Head of caudate nucleus (tissue), 42 donors: ENCODE measurements at regions not wholly inside any gene's neighbourhood (a gene's known extent, or its start where the extent isn't known, plus 50 kb on each side); places are given as distances from the start of the nearest gene placed in this dataset.

Experiments used
- DNase-seq, 42 donors: peaks; one replicate each; pipeline versions ENCODE4 v3.0.0 to v3.0.0-alpha.2; 2020 to 2021; ENCODE audit warnings: mixed read lengths in 7 of 42
- intact Hi-C: fragments of 100-400 bp; cut with DNase I; formaldehyde crosslinking; loops from one replicate; pipeline ENCODE4 v1.15.0; 2022

DNA sequence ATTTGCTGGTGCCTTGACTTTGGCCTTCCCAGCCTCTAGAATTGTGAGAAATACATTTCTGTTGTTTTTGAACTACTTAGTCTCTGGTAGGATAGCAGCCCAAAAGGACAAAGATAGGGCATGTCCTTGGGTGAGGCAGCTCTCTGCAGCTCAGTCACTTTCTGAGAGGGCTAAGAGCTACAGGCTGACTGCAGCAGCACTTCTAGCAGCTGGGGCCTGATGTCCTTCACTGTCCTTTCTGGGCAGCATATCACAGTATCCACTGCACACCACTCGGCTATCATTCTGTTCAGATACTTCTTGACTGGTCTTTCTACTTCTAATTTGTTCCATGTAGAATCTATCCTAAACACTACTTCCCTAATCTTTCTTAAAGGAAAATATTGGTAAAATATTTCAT lies 68.5 kb upstream of the CLDN10 start:
- DNase-seq = peak in 1 of 42 donors; percentile 10
- intact Hi-C loops = no loop called here

GRCh38 chr13:95485045-95485517 lies 67.4 kb upstream of the CLDN10 start:
- intact Hi-C loops = no loop called here
- peak in 2 of 42 donors; percentile 8 to 16 for DNase-seq

DNA sequence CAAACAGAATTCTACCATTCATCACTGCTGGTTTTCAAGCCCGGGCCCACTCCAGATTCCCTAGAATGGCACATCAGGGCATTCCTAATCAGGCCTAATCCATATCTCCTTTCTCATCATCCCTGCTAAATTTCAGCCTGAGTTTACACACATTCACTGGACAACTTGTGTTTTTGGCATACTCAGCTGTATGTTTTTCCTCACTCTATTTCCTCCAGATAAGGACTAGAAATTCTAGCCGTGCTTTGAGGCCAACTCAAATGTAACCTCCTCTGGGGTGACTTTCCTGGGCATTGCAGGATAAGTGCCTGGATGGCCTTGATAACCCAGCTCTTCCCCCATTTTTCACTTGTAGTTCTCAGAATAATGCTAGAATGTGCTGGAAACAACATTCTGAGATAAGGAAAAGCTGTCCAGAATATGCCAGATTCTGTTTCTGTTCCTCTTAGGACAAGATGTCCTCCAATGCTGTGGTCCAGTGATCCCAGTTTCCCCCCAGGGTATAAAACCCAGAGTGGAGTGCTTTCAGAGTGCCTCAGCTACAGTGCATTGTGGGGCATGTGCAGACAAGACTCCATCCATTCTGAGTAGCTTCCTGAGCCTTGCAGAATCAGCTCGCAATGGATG lies 66.9 kb upstream of the CLDN10 start:
- DNase-seq = peak in 1 of 42 donors; percentile 6
- intact Hi-C loops = no loop called here

GRCh38 chr13:95492044-95492801 lies 60.3 kb upstream of the CLDN10 start:
- DNase-seq = no peak
- intact Hi-C loops = no loop called here

DNA sequence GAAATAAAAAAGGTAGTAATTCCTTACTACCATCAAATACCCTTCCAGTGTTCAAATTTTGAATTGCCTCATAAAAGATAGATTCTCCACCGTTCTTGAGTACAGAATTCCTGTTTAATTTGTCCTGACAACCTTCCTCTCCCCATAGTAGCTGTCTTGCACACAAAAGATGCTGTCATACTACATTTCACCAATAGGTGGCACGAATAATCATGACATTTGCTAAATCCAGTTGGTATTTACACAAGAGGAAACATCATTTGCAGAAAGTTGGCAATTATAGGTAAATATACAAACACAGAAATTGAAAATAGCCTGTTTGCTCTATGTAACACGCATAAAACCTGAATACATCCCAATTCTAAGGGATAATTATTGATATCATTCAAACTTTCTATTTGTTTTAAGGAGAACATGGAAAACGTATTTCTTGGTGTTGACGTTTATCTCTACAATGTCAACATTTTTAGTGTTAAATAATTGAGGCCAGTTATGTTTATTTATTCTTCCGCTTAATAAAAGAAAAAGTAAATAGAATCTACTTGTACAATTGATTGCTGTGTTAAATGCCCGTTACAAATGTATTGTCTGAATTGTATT lies 58.3 kb upstream of the CLDN10 start:
- DNase-seq = peak in 8 of 42 donors; percentile 7 to 63 (median 16)
- intact Hi-C loops = no loop called here

DNA sequence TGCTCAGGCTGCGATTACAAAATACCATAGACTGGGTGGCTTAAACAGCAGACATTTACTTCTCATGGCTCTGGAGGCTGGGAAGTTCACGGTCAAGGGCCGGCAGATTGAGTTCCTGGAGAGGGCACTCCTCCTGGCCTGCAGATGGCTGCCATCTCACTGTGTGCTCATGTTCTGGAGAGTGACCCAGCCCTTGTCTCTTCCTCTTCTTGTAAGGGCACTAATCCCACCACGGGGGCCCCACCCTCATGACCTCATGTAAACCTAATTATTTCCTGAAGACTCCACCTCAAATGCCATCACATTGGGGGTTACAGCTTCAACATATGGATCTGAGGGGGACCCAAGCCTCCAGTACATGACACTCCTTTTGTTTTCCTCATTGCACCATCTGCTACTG lies 56.0 kb upstream of the CLDN10 start:
- intact Hi-C loops = no loop called here
- no peak for DNase-seq

GRCh38 chr13:95497381-95497807 lies 55.1 kb upstream of the CLDN10 start:
- intact Hi-C loops = no loop called here
- DNase-seq = peak in 41 of 42 donors; percentile 9 to 83 (median 54)

DNA sequence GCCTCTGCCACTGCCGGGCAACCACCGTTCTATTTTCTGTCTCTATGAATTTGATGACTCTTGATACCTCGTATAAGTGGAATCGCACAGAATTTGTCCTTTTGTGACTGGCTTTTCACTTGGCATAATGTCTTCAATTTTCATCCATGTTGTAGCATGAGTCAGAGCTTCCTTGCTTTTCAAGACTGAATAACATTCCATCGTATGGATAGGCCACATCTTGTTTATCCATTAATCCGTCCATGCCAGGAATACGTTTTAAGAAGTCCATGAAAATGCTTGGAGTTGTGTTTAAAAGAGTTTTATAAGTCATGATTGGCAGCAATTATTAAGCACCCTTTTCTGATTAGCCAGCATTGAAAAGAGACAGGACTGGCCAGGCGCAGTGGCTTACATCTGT lies 53.6 kb upstream of the CLDN10 start:
- intact Hi-C loops = no loop called here
- no peak for DNase-seq

DNA sequence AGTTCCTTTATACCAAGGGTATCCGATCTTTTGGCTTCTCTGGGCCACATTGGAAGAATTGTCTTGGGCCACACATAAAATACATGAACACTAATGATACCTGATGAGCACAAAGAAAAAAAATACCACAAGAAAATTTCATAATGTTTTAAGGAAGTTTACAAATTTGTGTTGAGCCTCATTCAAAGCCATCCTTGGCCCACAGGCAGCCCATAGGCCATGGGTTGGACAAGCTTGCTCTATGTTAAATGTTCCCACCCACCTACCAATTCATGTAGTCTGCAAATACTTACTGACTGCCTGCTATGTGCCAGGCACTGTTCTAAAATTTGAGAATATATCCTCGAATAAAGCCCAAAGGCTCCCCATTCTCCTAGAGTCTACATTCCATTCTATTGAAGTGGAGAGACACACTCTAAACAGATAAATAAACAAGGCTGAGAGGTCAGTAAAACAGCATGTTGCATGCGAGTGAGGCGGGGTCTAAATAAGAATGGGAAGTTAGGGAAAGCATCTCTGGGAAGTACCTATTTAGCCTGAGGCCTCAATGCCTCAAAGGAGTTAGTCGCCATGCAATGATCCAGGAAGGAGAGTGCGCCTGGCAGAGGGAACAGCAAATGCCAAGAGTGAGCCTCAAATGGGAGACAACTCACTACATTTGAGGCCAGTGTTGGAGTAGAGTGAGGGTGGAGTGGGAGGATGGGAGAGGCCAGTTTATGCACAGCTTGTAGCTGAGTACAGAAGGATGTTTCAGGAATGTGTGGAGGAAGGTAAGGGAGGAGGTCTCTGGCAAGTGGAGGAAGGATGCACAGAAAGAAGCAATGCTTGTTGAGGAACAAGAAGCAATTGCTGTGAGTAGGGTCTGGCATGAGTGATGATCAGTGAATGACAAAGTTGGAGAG lies 52.5 kb upstream of the CLDN10 start:
- no peak for DNase-seq
- intact Hi-C loops = no loop called here

GRCh38 chr13:95502216-95502615 lies 50.3 kb upstream of the CLDN10 start:
- no peak for DNase-seq
- intact Hi-C loops = no loop called here
